ENCODE measurements at regions not wholly inside any gene's neighbourhood (a gene's known extent, or its start where the extent isn't known, plus 50 kb on each side); places are given as distances from the start of the nearest gene placed in this dataset.
"Not testable (repeated sequence)": the region's sequence is repeated elsewhere in the genome, so short reads cannot be mapped to it uniquely, and the experiment has no call there.

- Histone ChIP-seq H3K9ac (ENCODE audit: low read length) (no peak overlapping the region), H3K4me1 (ENCODE audit: insufficient read depth, low read length) (no peaks in the 10 kb centered on the region), H3K27me3 (ENCODE audit: low read length) (no peaks in the 10 kb centered on the region), H3F3A (ENCODE audit: low read length, unreplicated experiment) (no peaks in the 10 kb centered on the region), H2AFZ (ENCODE audit: low read length) (no peak overlapping the region), H3K27ac (ENCODE audit: low read length) (no peak overlapping the region), H3K9me2 (replicated peaks; ENCODE audit: low read length) (no peaks in the 10 kb centered on the region), H3K36me3 (ENCODE audit: low read depth, low read length) (no peaks in the 10 kb centered on the region), H4K20me1 (ENCODE audit: low read length) (no peaks in the 10 kb centered on the region), H3K4me2 (ENCODE audit: low read length) (no peak overlapping the region), H3K4me3 (ENCODE audit: low read length) (no peak overlapping the region), H3K79me2 (ENCODE audit: low read length) (no peaks in the 10 kb centered on the region), H3K9me3 (ENCODE audit: low read length) (0 out of 2 replicates have a peak, but pooled peaks cover 3% of the 10 kb centered on the region)
- POLR2A ChIA-PET (ENCODE audit: unreplicated experiment), result no interaction called here
- DNase-seq, result no peak
- no TSS peak for BruUV-seq (replicated peaks)
- no peak for TF ChIP-seq EZH2phosphoT487 (IDR thresholded peaks at IDR 0.05; ENCODE audit: borderline replicate concordance, low read length)
- CTCF ChIA-PET, result no interaction called here
- intact Hi-C loops (cut with micrococcal nuclease), result no loop called here
- ATAC-seq, result no peak
These were observed 239.2 kb upstream of the GNPDA2 start for GRCh38 chr4:44965435-44966095.

DNA sequence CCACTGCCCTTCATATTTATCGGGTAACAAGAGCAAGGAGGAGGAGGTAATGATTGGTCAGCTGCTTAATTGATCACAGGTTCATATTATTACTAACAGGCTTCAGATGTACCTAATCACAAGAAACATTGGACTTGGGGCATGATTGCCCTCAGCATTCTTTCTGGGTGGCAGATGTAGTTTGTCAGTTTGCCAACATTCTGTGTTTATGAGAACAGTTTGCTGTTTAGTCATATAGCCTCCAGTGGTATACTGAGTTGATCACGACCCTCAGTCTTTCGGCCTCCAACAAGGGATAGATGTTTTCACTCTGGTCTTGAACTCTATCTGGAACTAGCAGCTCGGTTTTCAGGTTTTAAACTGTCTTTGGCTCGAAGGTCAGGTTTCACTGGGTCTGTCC, 237.7 kb upstream of the GNPDA2 start:
- BruUV-seq (replicated peaks); H3K9me3 ChIP-seq (ENCODE audit: low read length); H3K79me2 ChIP-seq (ENCODE audit: low read length); H3K4me3 ChIP-seq (ENCODE audit: low read length); H3K9ac ChIP-seq (ENCODE audit: low read length); H2AFZ ChIP-seq (ENCODE audit: low read length); intact Hi-C loops (cut with micrococcal nuclease); H3K27ac ChIP-seq (ENCODE audit: low read length); ATAC-seq; POLR2A ChIA-PET (ENCODE audit: unreplicated experiment); H3K4me1 ChIP-seq (ENCODE audit: insufficient read depth, low read length); H4K20me1 ChIP-seq (ENCODE audit: low read length); CTCF ChIA-PET; H3K27me3 ChIP-seq (ENCODE audit: low read length); H3K4me2 ChIP-seq (ENCODE audit: low read length); H3K36me3 ChIP-seq (ENCODE audit: low read depth, low read length); H3F3A ChIP-seq (ENCODE audit: low read length, unreplicated experiment); H3K9me2 ChIP-seq (replicated peaks; ENCODE audit: low read length): not testable (repeated sequence)
- peak; percentile 21 for DNase-seq

GRCh38 chr4:44961001-44961755, 234.8 kb upstream of the GNPDA2 start:
- Histone ChIP-seq H3K36me3 (ENCODE audit: low read depth, low read length) (no peaks in the 10 kb centered on the region), H3K4me1 (ENCODE audit: insufficient read depth, low read length) (no peaks in the 10 kb centered on the region), H3K9ac (ENCODE audit: low read length) (no peak overlapping the region), H3K4me3 (ENCODE audit: low read length) (no peak overlapping the region), H3K9me3 (ENCODE audit: low read length) (0 out of 2 replicates have a peak, but pooled peaks cover 3% of the 10 kb centered on the region), H3K27ac (ENCODE audit: low read length) (no peak overlapping the region), H3F3A (ENCODE audit: low read length, unreplicated experiment) (no peaks in the 10 kb centered on the region), H3K27me3 (ENCODE audit: low read length) (no peaks in the 10 kb centered on the region), H2AFZ (ENCODE audit: low read length) (no peak overlapping the region), H3K9me2 (replicated peaks; ENCODE audit: low read length) (no peaks in the 10 kb centered on the region), H4K20me1 (ENCODE audit: low read length) (no peaks in the 10 kb centered on the region), H3K79me2 (ENCODE audit: low read length) (no peaks in the 10 kb centered on the region), H3K4me2 (ENCODE audit: low read length) (no peak overlapping the region)
- BruUV-seq (replicated peaks), result no TSS peak
- ChIA-PET POLR2A (ENCODE audit: unreplicated experiment) (no interaction called here), CTCF (no interaction called here)
- no peak for DNase-seq
- ATAC-seq, result no peak
- TF ChIP-seq EZH2 (IDR thresholded peaks at IDR 0.05; ENCODE audit: low read length, unreplicated experiment) (no peak), CTCF (conservative IDR thresholded peaks at IDR 0.05; ENCODE audit: low read depth, low read length) (no peak), EZH2phosphoT487 (IDR thresholded peaks at IDR 0.05; ENCODE audit: borderline replicate concordance, low read length) (no peak)
- intact Hi-C loops (cut with micrococcal nuclease), result no loop called here
